Activated naive CD4-positive, alpha-beta T cell treated with anti-CD3 and anti-CD28 coated beads for 36 hours (primary cell): ENCODE measurements at regions not wholly inside any gene's neighbourhood (a gene's known extent, or its start where the extent isn't known, plus 50 kb on each side); places are given as distances from the start of the nearest gene placed in this dataset.

Source experiments
- CTCF ChIA-PET: fragments of 350-600 bp; sonication (Branson Sonifier 250); formaldehyde crosslinking; loops from one replicate; lab custom pipeline; 2021; ENCODE audit warnings: antibody characterized with exemption; lab: Charles Lee
- DNase-seq: peaks from one replicate; pipeline ENCODE4 v3.0.0-alpha.2; 2020
- H3K27ac Mint-ChIP-seq: one replicate; pipeline ENCODE4 v1.8.0; 2021; ENCODE audit warnings: mild to moderate bottlenecking, mixed read lengths
- H3K27me3 Mint-ChIP-seq: one replicate; pipeline ENCODE4 v1.8.0; 2021; ENCODE audit warnings: low read depth, mixed read lengths
- H3K36me3 Mint-ChIP-seq: one replicate; pipeline ENCODE4 v1.8.0; 2021; ENCODE audit warnings: low read depth, mixed read lengths
- H3K4me1 Mint-ChIP-seq: one replicate; pipeline ENCODE4 v1.8.0; 2021; ENCODE audit warnings: low read depth, mixed read lengths
- H3K4me3 Mint-ChIP-seq: one replicate; pipeline ENCODE4 v1.8.0; 2021; ENCODE audit warnings: mild to moderate bottlenecking, moderate library complexity, mixed read lengths
- H3K9me3 Mint-ChIP-seq: one replicate; pipeline ENCODE4 v1.8.0; 2021; ENCODE audit warnings: mixed read lengths
- intact Hi-C: fragments of 100-400 bp; cut with micrococcal nuclease; formaldehyde crosslinking; loops from one replicate; pipeline ENCODE4 v1.15.1; 2023

GRCh38 chr6:165936096-165936495 lies 231.6 kb downstream of the TBXT start:
- H3K4me3 Mint-ChIP-seq: no peak overlapping the region
- H3K27me3 Mint-ChIP-seq: peaks cover 12% of the 10 kb centered on the region
- H3K27ac Mint-ChIP-seq: no peak overlapping the region
- no peaks in the 10 kb centered on the region for H3K4me1 Mint-ChIP-seq
- CTCF ChIA-PET: no interaction called here
- H3K9me3 Mint-ChIP-seq: peaks cover 2% of the 10 kb centered on the region
- no peak for DNase-seq
- no peaks in the 10 kb centered on the region for H3K36me3 Mint-ChIP-seq
- intact Hi-C loops: no loop called here

GRCh38 chr6:165931675-165932074 lies 236.0 kb downstream of the TBXT start:
- intact Hi-C loops: no loop called here
- DNase-seq: no peak
- no peaks in the 10 kb centered on the region for H3K4me1 Mint-ChIP-seq
- CTCF ChIA-PET: no interaction called here
- H3K27me3 Mint-ChIP-seq: peaks cover 4% of the 10 kb centered on the region
- H3K27ac Mint-ChIP-seq: no peak overlapping the region
- no peak overlapping the region for H3K4me3 Mint-ChIP-seq
- no peaks in the 10 kb centered on the region for H3K9me3 Mint-ChIP-seq
- no peaks in the 10 kb centered on the region for H3K36me3 Mint-ChIP-seq

DNA sequence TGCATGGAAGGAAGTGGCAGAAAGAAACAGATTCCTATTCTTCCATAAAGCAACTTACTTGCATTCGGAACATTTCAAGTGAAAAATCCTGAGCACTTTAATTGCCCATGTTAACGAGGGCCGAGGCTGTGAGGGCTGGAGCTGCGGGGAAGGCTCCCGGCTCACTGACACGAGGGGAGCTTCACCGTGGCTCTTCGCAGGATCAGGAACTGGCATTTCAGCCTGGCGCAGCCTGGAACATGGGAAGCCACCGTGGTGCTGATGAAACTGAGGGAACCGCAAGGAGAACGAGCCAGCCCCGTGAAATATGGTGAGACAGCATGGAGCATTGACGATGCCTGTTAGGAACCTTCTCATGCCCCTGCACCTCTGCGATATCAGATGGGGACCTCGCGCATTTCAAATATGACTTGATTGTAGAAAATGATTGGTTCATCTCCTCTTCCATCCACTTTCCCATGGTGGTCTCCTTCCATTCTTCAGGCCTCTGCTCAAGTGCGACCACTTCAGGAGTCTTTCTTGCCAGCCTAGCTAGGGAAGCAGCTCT lies 236.9 kb downstream of the TBXT start:
- DNase-seq: no peak
- Mint-ChIP-seq H3K4me1 (no peaks in the 10 kb centered on the region), H3K27ac (no peak overlapping the region), H3K4me3 (no peak overlapping the region), H3K27me3 (peaks cover 4% of the 10 kb centered on the region), H3K36me3 (no peaks in the 10 kb centered on the region), H3K9me3 (no peaks in the 10 kb centered on the region)
- intact Hi-C loops: no loop called here
- CTCF ChIA-PET: no interaction called here

DNA sequence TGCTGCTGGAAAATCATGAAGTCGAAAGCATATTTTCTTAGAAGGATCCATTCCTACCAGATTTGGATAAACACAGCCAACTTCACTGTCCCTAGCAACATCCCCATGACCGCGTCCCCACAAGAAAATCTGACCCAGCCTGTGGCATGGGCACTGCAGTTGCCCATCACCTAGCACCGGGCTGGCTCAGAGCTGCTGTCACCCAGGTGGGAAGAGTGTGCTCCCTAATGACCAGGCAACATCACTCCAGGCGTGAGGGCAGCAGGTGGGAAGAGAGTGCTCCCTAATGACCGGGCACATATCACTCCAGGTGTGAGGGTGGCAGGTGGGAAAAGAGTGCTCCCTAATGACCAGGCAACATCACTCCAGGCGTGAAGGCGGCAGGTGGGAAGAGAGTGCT lies 238.0 kb downstream of the TBXT start:
- H3K27ac Mint-ChIP-seq: no peak overlapping the region
- peaks cover 4% of the 10 kb centered on the region for H3K27me3 Mint-ChIP-seq
- CTCF ChIA-PET: no interaction called here
- H3K4me3 Mint-ChIP-seq: no peak overlapping the region
- DNase-seq: no peak
- no peaks in the 10 kb centered on the region for H3K4me1 Mint-ChIP-seq
- no peaks in the 10 kb centered on the region for H3K36me3 Mint-ChIP-seq
- intact Hi-C loops: no loop called here
- H3K9me3 Mint-ChIP-seq: no peaks in the 10 kb centered on the region

GRCh38 chr6:165926378-165926777 lies 241.3 kb downstream of the TBXT start:
- no peak for DNase-seq
- Mint-ChIP-seq H3K4me1 (no peaks in the 10 kb centered on the region), H3K4me3 (no peak overlapping the region), H3K36me3 (no peaks in the 10 kb centered on the region), H3K27ac (no peak overlapping the region), H3K9me3 (no peaks in the 10 kb centered on the region), H3K27me3 (peaks cover 9% of the 10 kb centered on the region)
- CTCF ChIA-PET: no interaction called here
- intact Hi-C loops: no loop called here

- H3K36me3 Mint-ChIP-seq: no peaks in the 10 kb centered on the region
- intact Hi-C loops: no loop called here
- CTCF ChIA-PET: no interaction called here
- H3K4me3 Mint-ChIP-seq: no peak overlapping the region
- no peak overlapping the region for H3K27ac Mint-ChIP-seq
- peaks cover 9% of the 10 kb centered on the region for H3K27me3 Mint-ChIP-seq
- DNase-seq: no peak
- no peaks in the 10 kb centered on the region for H3K9me3 Mint-ChIP-seq
- no peaks in the 10 kb centered on the region for H3K4me1 Mint-ChIP-seq
Measured at GRCh38 chr6:165925474-165926156, 242.0 kb downstream of the TBXT start.

- no peaks in the 10 kb centered on the region for H3K4me1 Mint-ChIP-seq
- peaks cover 14% of the 10 kb centered on the region for H3K27me3 Mint-ChIP-seq
- H3K36me3 Mint-ChIP-seq: no peaks in the 10 kb centered on the region
- no peak overlapping the region for H3K27ac Mint-ChIP-seq
- no peaks in the 10 kb centered on the region for H3K9me3 Mint-ChIP-seq
- CTCF ChIA-PET: no interaction called here
- intact Hi-C loops: no loop called here
- no peak overlapping the region for H3K4me3 Mint-ChIP-seq
- no peak for DNase-seq
Measured at GRCh38 chr6:165922309-165922794, 245.3 kb downstream of the TBXT start.

GRCh38 chr6:165920896-165921671 lies 246.6 kb downstream of the TBXT start:
- peaks cover 17% of the 10 kb centered on the region for H3K27me3 Mint-ChIP-seq
- intact Hi-C loops: no loop called here
- H3K4me1 Mint-ChIP-seq: no peaks in the 10 kb centered on the region
- H3K4me3 Mint-ChIP-seq: no peak overlapping the region
- no peaks in the 10 kb centered on the region for H3K36me3 Mint-ChIP-seq
- no peak overlapping the region for H3K27ac Mint-ChIP-seq
- CTCF ChIA-PET: no interaction called here
- H3K9me3 Mint-ChIP-seq: no peaks in the 10 kb centered on the region
- no peak for DNase-seq

GRCh38 chr6:165917576-165917975 lies 250.1 kb downstream of the TBXT start:
- Mint-ChIP-seq H3K4me1 (no peaks in the 10 kb centered on the region), H3K36me3 (no peaks in the 10 kb centered on the region), H3K9me3 (no peaks in the 10 kb centered on the region), H3K4me3 (no peak overlapping the region), H3K27me3 (peaks cover 11% of the 10 kb centered on the region), H3K27ac (no peak overlapping the region)
- DNase-seq: no peak
- intact Hi-C loops: no loop called here
- CTCF ChIA-PET: no interaction called here

GRCh38 chr6:165915022-165915770 lies 252.2 kb upstream of the PDE10A start:
- CTCF ChIA-PET: no interaction called here
- H3K27me3 Mint-ChIP-seq: peaks cover 8% of the 10 kb centered on the region
- no peaks in the 10 kb centered on the region for H3K36me3 Mint-ChIP-seq
- no peaks in the 10 kb centered on the region for H3K4me1 Mint-ChIP-seq
- no peaks in the 10 kb centered on the region for H3K9me3 Mint-ChIP-seq
- no peak overlapping the region for H3K27ac Mint-ChIP-seq
- H3K4me3 Mint-ChIP-seq: no peak overlapping the region
- intact Hi-C loops: no loop called here
- no peak for DNase-seq

GRCh38 chr6:165913676-165914570 lies 250.9 kb upstream of the PDE10A start:
- H3K27me3 Mint-ChIP-seq: peaks cover 3% of the 10 kb centered on the region
- DNase-seq: no peak
- H3K4me1 Mint-ChIP-seq: no peaks in the 10 kb centered on the region
- H3K36me3 Mint-ChIP-seq: no peaks in the 10 kb centered on the region
- H3K9me3 Mint-ChIP-seq: no peaks in the 10 kb centered on the region
- no peak overlapping the region for H3K4me3 Mint-ChIP-seq
- CTCF ChIA-PET: no interaction called here
- intact Hi-C loops: no loop called here
- H3K27ac Mint-ChIP-seq: no peak overlapping the region
